ENCODE measurements at regions not wholly inside any gene's neighbourhood (a gene's known extent, or its start where the extent isn't known, plus 50 kb on each side); places are given as distances from the start of the nearest gene placed in this dataset.

DNA sequence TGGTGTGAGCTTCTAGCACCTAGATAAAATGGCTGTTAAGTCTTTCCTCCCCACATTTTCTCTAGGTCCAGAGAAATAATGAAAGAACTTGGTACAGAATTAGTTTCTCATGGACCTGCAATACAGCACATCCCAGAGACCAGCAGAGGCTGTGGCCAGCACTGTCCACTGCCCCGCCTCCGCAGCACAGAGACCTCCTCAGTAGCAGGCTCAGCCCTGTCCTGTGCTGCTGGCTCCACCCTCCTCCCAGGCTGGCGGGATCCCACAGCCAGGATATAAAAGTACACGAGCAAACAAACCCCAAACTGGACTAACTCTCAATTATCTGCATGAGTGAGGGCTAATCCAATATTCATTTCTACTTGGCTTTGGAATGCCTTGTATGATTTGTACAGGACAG is 401.5 kb downstream of the RPS6KC1 start:
- H4K91ac ChIP-seq (ENCODE audit: insufficient read depth, low read depth, low read length), result no peak overlapping the region
- no peaks in the 10 kb centered on the region for H3K4me1 ChIP-seq (ENCODE audit: control insufficient read depth, insufficient read depth, low read length)
- H3K36me3 ChIP-seq (ENCODE audit: control insufficient read depth, insufficient read depth, low read length), result no peaks in the 10 kb centered on the region
- CTCF ChIA-PET, result no interaction called here
- H3K79me1 ChIP-seq (ENCODE audit: low read depth in 1 of 2, low read length in 2 of 2), result no peaks in the 10 kb centered on the region
- no peak overlapping the region for H3K14ac ChIP-seq (replicated peaks; ENCODE audit: low read depth, low read length)
- H4K8ac ChIP-seq (ENCODE audit: low read depth in 2 of 2, low read length in 2 of 2), result no peak overlapping the region
- no peak overlapping the region for H2BK5ac ChIP-seq (ENCODE audit: low read depth, low read length, poor library complexity, severe bottlenecking)
- H3K27me3 ChIP-seq (ENCODE audit: control insufficient read depth, insufficient read depth, low read length), result no peaks in the 10 kb centered on the region
- WGBS, 2 experiments (ENCODE audit: extremely low coverage in 2 of 2, insufficient read length in 1 of 2), result no CpG with 5 or more reads among the region's 4 CpGs
- no peak overlapping the region for H3K4me3 ChIP-seq (ENCODE audit: insufficient read depth, low read depth, low read length)
- no peak overlapping the region for H3K4ac ChIP-seq (ENCODE audit: low read depth, low read length)
- no peak overlapping the region for H3K56ac ChIP-seq (ENCODE audit: extremely low read depth, insufficient read depth, low read length)
- H2BK15ac ChIP-seq (ENCODE audit: low read depth, low read length), result no peak overlapping the region
- H3K27ac ChIP-seq (ENCODE audit: insufficient read depth, low read length), result no peak overlapping the region
- in situ Hi-C loops (cut with MboI; ENCODE audit: low sequenced_read_pairs), result no loop called here
- H3K18ac ChIP-seq (ENCODE audit: low read depth, low read length), result no peak overlapping the region
- H3K9me1 ChIP-seq (ENCODE audit: insufficient read depth, low read length), result no peaks in the 10 kb centered on the region
- H2AK9ac ChIP-seq (replicated peaks; ENCODE audit: low read depth, low read length, poor library complexity), result no peak overlapping the region
- H2AK5ac ChIP-seq (ENCODE audit: low read depth, low read length), result no peak overlapping the region
- H2AFZ ChIP-seq (replicated peaks; ENCODE audit: low read length, poor library complexity), result no peak overlapping the region
- intact Hi-C loops (cut with micrococcal nuclease), result no loop called here
- H4K5ac ChIP-seq (ENCODE audit: low read depth, low read length), result no peak overlapping the region
- POLR2A ChIA-PET (ENCODE audit: unreplicated experiment), result no interaction called here
- no peak overlapping the region for H3K9ac ChIP-seq (ENCODE audit: low read depth, low read length)
- no peaks in the 10 kb centered on the region for H4K20me1 ChIP-seq (ENCODE audit: insufficient read depth, low read length)
- no peak overlapping the region for H3K23ac ChIP-seq (ENCODE audit: low read depth, low read length)
- dilution Hi-C loops (cut with HindIII; ENCODE audit: low sequenced_read_pairs, unreplicated experiment), result no loop called here
- H3K4me2 ChIP-seq (ENCODE audit: low read depth, low read length), result no peak overlapping the region
- H2BK20ac ChIP-seq (ENCODE audit: low read depth, low read length), result no peak overlapping the region
- no peak overlapping the region for H2BK120ac ChIP-seq (ENCODE audit: low read depth, low read length)
- no peak for DNase-seq
- H3K9me3 ChIP-seq (ENCODE audit: control insufficient read depth, insufficient read depth, low read length), result peaks cover 3% of the 10 kb centered on the region; the same call in 1 of the 2 replicates
- TF ChIP-seq, protein P1, sequence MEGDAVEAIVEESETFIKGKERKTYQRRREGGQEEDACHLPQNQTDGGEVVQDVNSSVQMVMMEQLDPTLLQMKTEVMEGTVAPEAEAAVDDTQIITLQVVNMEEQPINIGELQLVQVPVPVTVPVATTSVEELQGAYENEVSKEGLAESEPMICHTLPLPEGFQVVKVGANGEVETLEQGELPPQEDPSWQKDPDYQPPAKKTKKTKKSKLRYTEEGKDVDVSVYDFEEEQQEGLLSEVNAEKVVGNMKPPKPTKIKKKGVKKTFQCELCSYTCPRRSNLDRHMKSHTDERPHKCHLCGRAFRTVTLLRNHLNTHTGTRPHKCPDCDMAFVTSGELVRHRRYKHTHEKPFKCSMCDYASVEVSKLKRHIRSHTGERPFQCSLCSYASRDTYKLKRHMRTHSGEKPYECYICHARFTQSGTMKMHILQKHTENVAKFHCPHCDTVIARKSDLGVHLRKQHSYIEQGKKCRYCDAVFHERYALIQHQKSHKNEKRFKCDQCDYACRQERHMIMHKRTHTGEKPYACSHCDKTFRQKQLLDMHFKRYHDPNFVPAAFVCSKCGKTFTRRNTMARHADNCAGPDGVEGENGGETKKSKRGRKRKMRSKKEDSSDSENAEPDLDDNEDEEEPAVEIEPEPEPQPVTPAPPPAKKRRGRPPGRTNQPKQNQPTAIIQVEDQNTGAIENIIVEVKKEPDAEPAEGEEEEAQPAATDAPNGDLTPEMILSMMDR (conservative IDR thresholded peaks at IDR 0.05; ENCODE audit: low read depth, low read length), result no peak
- TF ChIP-seq RAD21 (IDR thresholded peaks at IDR 0.05; ENCODE audit: low read length) (no peak), MAFK (IDR thresholded peaks at IDR 0.05; ENCODE audit: low read depth, low read length) (no peak), MAZ (IDR thresholded peaks at IDR 0.05; ENCODE audit: borderline replicate concordance, low read depth, low read length) (no peak), POLR2A (IDR thresholded peaks at IDR 0.05; ENCODE audit: low read depth, low read length) (no peak), CHD1 (IDR thresholded peaks at IDR 0.05; ENCODE audit: low read depth, low read length) (no peak), SMC3 (IDR thresholded peaks at IDR 0.05; ENCODE audit: low read depth, low read length) (no peak), MXI1 (IDR thresholded peaks at IDR 0.05; ENCODE audit: borderline replicate concordance, low read depth, low read length) (no peak), BHLHE40 (IDR thresholded peaks at IDR 0.05; ENCODE audit: low read depth, low read length) (no peak), FOS (IDR thresholded peaks at IDR 0.05; ENCODE audit: low read depth, low read length) (no peak), NFE2L2 (IDR thresholded peaks at IDR 0.05; ENCODE audit: low read depth, low read length) (no peak), RCOR1 (IDR thresholded peaks at IDR 0.05; ENCODE audit: insufficient replicate concordance, low read length) (no peak), RFX5 (IDR thresholded peaks at IDR 0.05; ENCODE audit: low read depth, low read length) (no peak), CEBPB (IDR thresholded peaks at IDR 0.05; ENCODE audit: low read depth, low read length) (no peak)
- TF ChIP-seq, protein P2, sequence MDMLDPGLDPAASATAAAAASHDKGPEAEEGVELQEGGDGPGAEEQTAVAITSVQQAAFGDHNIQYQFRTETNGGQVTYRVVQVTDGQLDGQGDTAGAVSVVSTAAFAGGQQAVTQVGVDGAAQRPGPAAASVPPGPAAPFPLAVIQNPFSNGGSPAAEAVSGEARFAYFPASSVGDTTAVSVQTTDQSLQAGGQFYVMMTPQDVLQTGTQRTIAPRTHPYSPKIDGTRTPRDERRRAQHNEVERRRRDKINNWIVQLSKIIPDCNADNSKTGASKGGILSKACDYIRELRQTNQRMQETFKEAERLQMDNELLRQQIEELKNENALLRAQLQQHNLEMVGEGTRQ (IDR thresholded peaks at IDR 0.05; ENCODE audit: low read depth, low read length), result no peak
- TF ChIP-seq, protein P3, sequence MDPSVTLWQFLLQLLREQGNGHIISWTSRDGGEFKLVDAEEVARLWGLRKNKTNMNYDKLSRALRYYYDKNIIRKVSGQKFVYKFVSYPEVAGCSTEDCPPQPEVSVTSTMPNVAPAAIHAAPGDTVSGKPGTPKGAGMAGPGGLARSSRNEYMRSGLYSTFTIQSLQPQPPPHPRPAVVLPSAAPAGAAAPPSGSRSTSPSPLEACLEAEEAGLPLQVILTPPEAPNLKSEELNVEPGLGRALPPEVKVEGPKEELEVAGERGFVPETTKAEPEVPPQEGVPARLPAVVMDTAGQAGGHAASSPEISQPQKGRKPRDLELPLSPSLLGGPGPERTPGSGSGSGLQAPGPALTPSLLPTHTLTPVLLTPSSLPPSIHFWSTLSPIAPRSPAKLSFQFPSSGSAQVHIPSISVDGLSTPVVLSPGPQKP (IDR thresholded peaks at IDR 0.05; ENCODE audit: borderline replicate concordance, low read depth, low read length), result no peak
- no TSS peak for BruUV-seq (replicated peaks)
- ATAC-seq (ENCODE audit: low read depth), result no peak

Data from IMR-90 (cell line).